Neural progenitor cell (in vitro differentiated cells): ENCODE measurements at regions not wholly inside any gene's neighbourhood (a gene's known extent, or its start where the extent isn't known, plus 50 kb on each side); places are given as distances from the start of the nearest gene placed in this dataset.
"Not testable (repeated sequence)": the region's sequence is repeated elsewhere in the genome, so short reads cannot be mapped to it uniquely, and the experiment has no call there.

Experiments used
- DNase-seq: peaks from one replicate; pipeline ENCODE4 v3.0.0-alpha.2; 2016; ENCODE audit warnings: low spot score
- H2AFZ ChIP-seq: fragments of 200-600 bp; sonication (generic); replicated peaks from 2 replicates; pipeline ENCODE4 v1.6.1; 2016; ENCODE audit warnings: antibody characterized with exemption
- H3F3A ChIP-seq: fragments of 200-600 bp; sonication (generic); 2 replicates; pipeline ENCODE4 v1.6.1; 2016; ENCODE audit warnings: antibody characterized with exemption, low read depth
- H3K27ac ChIP-seq: fragments of 200-600 bp; sonication (generic); 2 replicates; pipeline ENCODE4 v1.5.1; 2016; ENCODE audit warnings: mild to moderate bottlenecking
- H3K27me3 ChIP-seq: fragments of 200-600 bp; sonication (generic); 2 replicates; pipeline ENCODE4 v1.6.1; 2016; ENCODE audit warnings: mild to moderate bottlenecking, moderate library complexity
- H3K36me3 ChIP-seq: fragments of 200-600 bp; sonication (generic); 2 replicates; pipeline ENCODE4 v1.5.1; 2016
- H3K4me1 ChIP-seq: fragments of 200-600 bp; sonication (generic); 2 replicates; pipeline ENCODE4 v1.6.1; 2016; ENCODE audit warnings: mixed run types
- H3K4me2 ChIP-seq: fragments of 200-600 bp; sonication (generic); 2 replicates; pipeline ENCODE4 v1.6.1; 2016
- H3K4me3 ChIP-seq: fragments of 200-600 bp; sonication (generic); 2 replicates; pipeline ENCODE4 v1.5.1; 2016
- H3K79me2 ChIP-seq: fragments of 200-600 bp; sonication (generic); 2 replicates; pipeline ENCODE4 v1.6.1; 2016; ENCODE audit warnings: low read depth
- H3K9ac ChIP-seq: fragments of 200-600 bp; sonication (generic); 2 replicates; pipeline ENCODE4 v1.6.1; 2016
- H3K9me3 ChIP-seq: fragments of 200-600 bp; sonication (generic); 2 replicates; pipeline ENCODE4 v1.5.1; 2016; ENCODE audit warnings: low read depth
- H4K20me1 ChIP-seq: fragments of 200-600 bp; sonication (generic); 2 replicates; pipeline ENCODE4 v1.6.1; 2016; ENCODE audit warnings: low read depth
- H3K27ac Mint-ChIP-seq: 3 replicates; pipeline ENCODE4 v1.8.0; 2021; ENCODE audit warnings: mixed read lengths
- H3K27me3 Mint-ChIP-seq: 2 replicates; pipeline ENCODE4 v1.8.0; 2022; ENCODE audit warnings: low read depth, mild to moderate bottlenecking, inconsistent platforms, moderate library complexity, mixed read lengths; ENCODE audit not compliant: insufficient read depth
- H3K36me3 Mint-ChIP-seq: 3 replicates; pipeline ENCODE4 v1.8.0; 2021; ENCODE audit warnings: mixed read lengths
- H3K4me1 Mint-ChIP-seq: 3 replicates; pipeline ENCODE4 v1.8.0; 2021; ENCODE audit warnings: mixed read lengths
- H3K4me3 Mint-ChIP-seq: 3 replicates; pipeline ENCODE4 v1.8.0; 2021; ENCODE audit warnings: mild to moderate bottlenecking, moderate library complexity, mixed read lengths
- H3K9me3 Mint-ChIP-seq: 3 replicates; pipeline ENCODE4 v1.8.0; 2020; ENCODE audit warnings: mixed read lengths
- CTCF ChIP-seq: fragments of 200-600 bp; sonication (generic); IDR thresholded peaks from 2 replicates; pipeline ENCODE4 v1.5.1; 2017; ENCODE audit warnings: antibody characterized with exemption, mild to moderate bottlenecking
- EZH2 ChIP-seq: fragments of 200-600 bp; sonication (generic); IDR thresholded peaks from 2 replicates; pipeline ENCODE4 v1.6.1; 2017; ENCODE audit warnings: antibody characterized with exemption, mild to moderate bottlenecking, moderate library complexity
- EZH2phosphoT487 ChIP-seq: fragments of 200-600 bp; sonication (generic); IDR thresholded peaks from 2 replicates; pipeline ENCODE4 v1.6.1; 2017; ENCODE audit warnings: antibody characterized with exemption

GRCh38 chr15:38134252-38134651 lies 118.4 kb upstream of the SPRED1 start:
- Histone ChIP-seq H3K4me1 (peaks cover 21% of the 10 kb centered on the region), H3K4me3 (no peak overlapping the region), H3K27me3 (no peaks in the 10 kb centered on the region), H3F3A (peaks cover 19% of the 10 kb centered on the region), H4K20me1 (no peaks in the 10 kb centered on the region), H3K36me3 (no peaks in the 10 kb centered on the region), H3K4me2 (no peak overlapping the region), H3K9me3 (peaks cover 3% of the 10 kb centered on the region), H2AFZ (no peak overlapping the region), H3K27ac (no peak overlapping the region), H3K9ac (no peak overlapping the region), H3K79me2 (no peaks in the 10 kb centered on the region)
- no peak for DNase-seq
- Mint-ChIP-seq H3K27me3 (no peaks in the 10 kb centered on the region), H3K27ac (no peak overlapping the region), H3K4me1 (peaks cover 32% of the 10 kb centered on the region), H3K4me3 (no peak overlapping the region), H3K36me3 (no peaks in the 10 kb centered on the region), H3K9me3 (peaks cover 8% of the 10 kb centered on the region)
- TF ChIP-seq CTCF (no peak), EZH2phosphoT487 (no peak), EZH2 (no peak)

GRCh38 chr15:38142195-38142594 lies 110.4 kb upstream of the SPRED1 start:
- H3K79me2 ChIP-seq, H3K27me3 ChIP-seq, H3K27me3 Mint-ChIP-seq, H3K9ac ChIP-seq, H2AFZ ChIP-seq, H3K4me2 ChIP-seq, H3K4me3 ChIP-seq, H3K4me3 Mint-ChIP-seq, H3K27ac Mint-ChIP-seq, H3K36me3 ChIP-seq, H3K27ac ChIP-seq, DNase-seq, H4K20me1 ChIP-seq, H3K36me3 Mint-ChIP-seq, H3K9me3 ChIP-seq: not testable (repeated sequence)
- peaks cover 20% of the 10 kb centered on the region for H3K4me1 ChIP-seq
- H3F3A ChIP-seq: peaks cover 11% of the 10 kb centered on the region
- peaks cover 26% of the 10 kb centered on the region for H3K4me1 Mint-ChIP-seq
- H3K9me3 Mint-ChIP-seq: peaks cover 18% of the 10 kb centered on the region

GRCh38 chr15:38144921-38145320 lies 107.7 kb upstream of the SPRED1 start:
- Histone ChIP-seq H3K27me3 (no peaks in the 10 kb centered on the region), H2AFZ (peak overlapping the region; percentile 60), H3K4me2 (peak overlapping the region; percentile 25), H4K20me1 (no peaks in the 10 kb centered on the region), H3K4me3 (no peak overlapping the region), H3K9me3 (no peaks in the 10 kb centered on the region), H3K9ac (no peak overlapping the region), H3K27ac (peak overlapping the region; percentile 79), H3F3A (peaks cover 11% of the 10 kb centered on the region), H3K4me1 (peaks cover 20% of the 10 kb centered on the region), H3K36me3 (no peaks in the 10 kb centered on the region), H3K79me2 (no peaks in the 10 kb centered on the region)
- Mint-ChIP-seq H3K27me3 (peaks cover 4% of the 10 kb centered on the region), H3K4me1 (peaks cover 27% of the 10 kb centered on the region), H3K36me3 (peaks cover 5% of the 10 kb centered on the region), H3K9me3 (peaks cover 21% of the 10 kb centered on the region), H3K27ac (peak overlapping the region; percentile 96), H3K4me3 (no peak overlapping the region)
- DNase-seq: no peak
- TF ChIP-seq EZH2phosphoT487: no peak
- no peak for TF ChIP-seq EZH2

GRCh38 chr15:38145651-38146111 lies 107.0 kb upstream of the SPRED1 start:
- DNase-seq: peak; percentile 77
- Histone ChIP-seq H2AFZ (peak overlapping the region; percentile 60), H3K79me2 (no peaks in the 10 kb centered on the region), H3K27me3 (no peaks in the 10 kb centered on the region), H4K20me1 (no peaks in the 10 kb centered on the region), H3K4me2 (peak overlapping the region; percentile 25), H3K9ac (no peak overlapping the region), H3K4me1 (peaks cover 20% of the 10 kb centered on the region), H3K9me3 (peaks cover 1% of the 10 kb centered on the region), H3F3A (peaks cover 11% of the 10 kb centered on the region), H3K36me3 (no peaks in the 10 kb centered on the region), H3K27ac (peak overlapping the region; percentile 79), H3K4me3 (no peak overlapping the region)
- H3K4me3 Mint-ChIP-seq: peak overlapping the region; percentile 62
- TF ChIP-seq CTCF (no peak), EZH2phosphoT487 (no peak), EZH2 (no peak)
- peaks cover 27% of the 10 kb centered on the region for H3K4me1 Mint-ChIP-seq
- H3K36me3 Mint-ChIP-seq: peaks cover 5% of the 10 kb centered on the region
- peak overlapping the region; percentile 96 for H3K27ac Mint-ChIP-seq
- H3K27me3 Mint-ChIP-seq: peaks cover 4% of the 10 kb centered on the region
- H3K9me3 Mint-ChIP-seq: peaks cover 23% of the 10 kb centered on the region
